NB4 (cell line): ENCODE measurements at regions not wholly inside any gene's neighbourhood (a gene's known extent, or its start where the extent isn't known, plus 50 kb on each side); places are given as distances from the start of the nearest gene placed in this dataset.

Experiments used
- DNase-seq: peaks from one replicate; pipeline ENCODE4 v3.0.0; 2010; ENCODE audit warnings: low read depth
- H3K4me3 ChIP-seq: one replicate; pipeline ENCODE4 v1.5.1; 2011; ENCODE audit warnings: mild to moderate bottlenecking, low read depth, low read length, moderate library complexity
- CTCF ChIP-seq: IDR thresholded peaks from one replicate; pipeline ENCODE4 v1.5.1; 2012; ENCODE audit warnings: low read depth, low read length
- MYC ChIP-seq: IDR thresholded peaks from 2 replicates; pipeline ENCODE4 v1.6.1; 2011; ENCODE audit warnings: low read depth, low read length
- POLR2A ChIP-seq: IDR thresholded peaks from 2 replicates; pipeline ENCODE4 v1.6.1; 2011; ENCODE audit warnings: mild to moderate bottlenecking; ENCODE audit not compliant: insufficient read length; ENCODE audit errors: extremely low read depth
- TF ChIP-seq, protein P1 (sequence below): IDR thresholded peaks from 2 replicates; pipeline ENCODE4 v1.6.1; 2011; ENCODE audit warnings: low read depth, low read length

- DNase-seq, result no peak
- no peak overlapping the region for H3K4me3 ChIP-seq
- TF ChIP-seq, protein P1, sequence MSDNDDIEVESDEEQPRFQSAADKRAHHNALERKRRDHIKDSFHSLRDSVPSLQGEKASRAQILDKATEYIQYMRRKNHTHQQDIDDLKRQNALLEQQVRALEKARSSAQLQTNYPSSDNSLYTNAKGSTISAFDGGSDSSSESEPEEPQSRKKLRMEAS, result no peak
- TF ChIP-seq CTCF, result no peak
- TF ChIP-seq POLR2A, result no peak
Observed at GRCh38 chr6:138648127-138648526, 125.4 kb upstream of the CCDC28A start.

DNA sequence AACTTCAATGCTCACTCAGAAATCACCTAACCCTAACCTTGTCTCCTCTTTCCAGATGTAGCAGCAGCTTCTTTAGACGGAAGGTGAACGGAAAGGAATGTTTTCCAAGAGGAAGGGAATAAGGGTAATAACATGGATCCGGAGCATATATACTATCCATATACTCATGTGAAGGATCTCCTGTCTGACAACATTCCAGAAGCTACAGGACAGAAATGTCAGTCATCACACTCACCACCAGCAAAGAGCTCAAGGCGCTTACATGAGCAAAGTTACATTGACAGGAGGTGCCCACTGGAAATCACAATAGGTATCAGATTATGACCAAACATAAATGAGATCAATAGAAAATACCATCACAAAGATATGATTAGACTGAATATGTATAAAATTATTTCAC, 122.1 kb upstream of the CCDC28A start:
- DNase-seq, result no peak
- H3K4me3 ChIP-seq, result no peak overlapping the region
- TF ChIP-seq, protein P1, result no peak
- no peak for TF ChIP-seq CTCF

DNA sequence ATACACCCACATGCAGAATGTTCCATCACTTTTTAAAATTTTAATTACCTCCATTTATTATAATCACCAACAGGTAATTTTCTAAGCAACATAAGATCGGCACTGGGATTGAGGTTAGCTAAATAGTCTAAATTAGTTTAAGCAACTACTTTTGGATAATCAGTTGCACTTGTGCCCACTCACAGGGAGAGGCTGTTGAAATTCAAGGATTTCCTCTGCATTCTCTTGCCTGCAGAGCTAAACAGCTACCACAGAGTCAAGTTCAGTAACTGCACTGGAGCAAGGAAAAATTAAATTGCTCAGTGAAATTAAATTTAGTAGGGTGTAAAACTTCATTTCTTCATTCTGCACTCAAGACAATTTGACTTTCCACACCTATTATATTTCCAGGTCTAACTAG, 120.7 kb upstream of the CCDC28A start:
- TF ChIP-seq CTCF, result no peak
- no peak for TF ChIP-seq POLR2A
- TF ChIP-seq, protein P1, result no peak
- no peak for TF ChIP-seq MYC
- no peak overlapping the region for H3K4me3 ChIP-seq
- no peak for DNase-seq

DNA sequence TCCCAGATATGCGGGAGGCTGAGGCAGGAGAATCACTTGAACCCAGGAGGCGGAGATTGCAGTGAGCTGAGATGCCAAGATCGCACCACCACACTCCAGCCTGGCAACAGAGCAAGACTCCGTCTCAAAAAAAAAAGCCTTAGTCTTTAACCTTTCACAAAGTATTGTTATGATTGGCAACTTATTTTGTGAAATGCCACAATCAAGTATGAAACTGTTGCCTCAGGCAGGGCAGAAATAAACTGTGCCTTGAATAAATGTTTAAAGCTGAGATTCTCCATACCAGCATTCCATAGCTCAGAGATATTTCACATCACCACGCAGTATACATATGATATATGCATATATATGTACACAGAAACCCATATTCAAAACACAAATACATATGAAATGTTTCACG, 120.1 kb upstream of the CCDC28A start:
- TF ChIP-seq, protein P1, result no peak
- TF ChIP-seq POLR2A (no peak), CTCF (no peak), MYC (no peak)
- no peak overlapping the region for H3K4me3 ChIP-seq
- no peak for DNase-seq

DNA sequence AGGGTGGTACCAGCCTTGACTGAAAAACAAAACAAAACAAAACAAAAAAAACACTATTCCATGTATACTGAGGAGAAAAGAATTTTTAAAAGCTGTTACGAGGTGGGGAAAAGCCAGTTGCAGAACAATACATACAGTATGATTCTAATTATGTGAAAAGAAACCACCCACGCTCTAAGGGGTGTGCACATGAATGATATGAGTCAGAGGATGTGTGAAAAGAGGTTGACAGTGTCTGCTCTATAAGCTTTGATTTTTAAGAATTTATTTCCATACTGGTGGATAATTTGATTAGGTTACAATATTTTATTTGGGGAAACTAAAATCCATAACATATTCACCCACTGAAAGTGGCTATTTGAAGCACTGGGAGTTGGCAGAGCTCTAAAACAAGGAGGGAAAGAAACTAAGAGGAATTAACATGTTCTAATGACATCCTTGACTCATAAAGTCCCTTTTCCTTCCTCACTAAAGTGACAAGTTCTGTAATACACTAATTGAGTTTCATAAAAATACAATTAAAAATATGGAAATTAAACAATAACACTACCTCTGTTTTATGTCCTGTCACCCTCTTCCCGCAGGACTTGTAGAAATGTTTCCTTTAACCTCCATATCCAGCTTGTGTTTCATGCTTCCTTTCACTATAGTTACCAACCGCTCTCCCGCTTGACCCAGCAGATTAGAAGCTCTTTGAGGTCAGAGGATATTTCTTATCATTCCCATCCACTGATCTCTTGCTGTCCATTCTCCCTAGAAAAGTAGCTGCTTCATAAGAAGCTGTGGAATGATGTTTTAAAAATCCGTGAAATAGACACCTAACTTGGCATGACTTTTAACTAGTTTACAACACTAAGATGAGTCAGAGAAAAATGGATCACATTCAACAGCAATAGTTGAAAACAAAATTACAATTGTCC, 118.6 kb upstream of the CCDC28A start:
- peak; percentile 41 for DNase-seq
- TF ChIP-seq, protein P1, result no peak
- TF ChIP-seq POLR2A (no peak), CTCF (no peak), MYC (no peak)
- H3K4me3 ChIP-seq, result no peak overlapping the region
